ENCODE measurements at regions not wholly inside any gene's neighbourhood (a gene's known extent, or its start where the extent isn't known, plus 50 kb on each side); places are given as distances from the start of the nearest gene placed in this dataset.

- DNase-seq = no peak
Observed at GRCh38 chr9:89796606-89797005, 191.8 kb downstream of the GADD45G start.

GRCh38 chr9:89797255-89797654 is 192.4 kb downstream of the GADD45G start:
- DNase-seq = no peak

- DNase-seq = no peak
Observed at GRCh38 chr9:89797937-89798455, 193.2 kb downstream of the GADD45G start.

- no peak for DNase-seq
Observed at GRCh38 chr9:89798547-89799120, 193.8 kb downstream of the GADD45G start.

GRCh38 chr9:89799221-89799620 is 194.4 kb downstream of the GADD45G start:
- DNase-seq = no peak

GRCh38 chr9:89799766-89800165 is 195.0 kb downstream of the GADD45G start:
- DNase-seq = no peak

GRCh38 chr9:89801341-89801740 is 196.5 kb downstream of the GADD45G start:
- DNase-seq = no peak

- no peak for DNase-seq
Observed at GRCh38 chr9:89801742-89802670, 197.2 kb downstream of the GADD45G start.

GRCh38 chr9:89802781-89803355 is 198.1 kb downstream of the GADD45G start:
- DNase-seq = peak in 1 of 2 donors; percentile 61

- DNase-seq = no peak
Observed at GRCh38 chr9:89803403-89803802, 198.6 kb downstream of the GADD45G start.

- DNase-seq = no peak
Observed at GRCh38 chr9:89804766-89805531, 200.1 kb downstream of the GADD45G start.

GRCh38 chr9:89805571-89806292 is 200.9 kb downstream of the GADD45G start:
- no peak for DNase-seq

GRCh38 chr9:89806371-89807100 is 201.7 kb downstream of the GADD45G start:
- DNase-seq = no peak

GRCh38 chr9:89807101-89807395 is 202.2 kb downstream of the GADD45G start:
- no peak for DNase-seq

- no peak for DNase-seq
Observed at GRCh38 chr9:89807682-89808075, 202.9 kb downstream of the GADD45G start.

GRCh38 chr9:89808076-89808755 is 203.4 kb downstream of the GADD45G start:
- no peak for DNase-seq

GRCh38 chr9:89808756-89809181 is 204.0 kb downstream of the GADD45G start:
- DNase-seq = no peak

GRCh38 chr9:89810431-89810830 is 205.6 kb downstream of the GADD45G start:
- DNase-seq = no peak

- DNase-seq = no peak
Observed at GRCh38 chr9:89811356-89811755, 206.5 kb downstream of the GADD45G start.

GRCh38 chr9:89811886-89812450 is 207.2 kb downstream of the GADD45G start:
- no peak for DNase-seq
